Gastrocnemius medialis (tissue), 4 donors: ENCODE measurements at regions not wholly inside any gene's neighbourhood (a gene's known extent, or its start where the extent isn't known, plus 50 kb on each side); places are given as distances from the start of the nearest gene placed in this dataset.

Experiments used
- POLR2A ChIP-seq, 2 donors: fragments of 450-650 bp; IDR thresholded peaks; one replicate each; pipeline ENCODE4 v1.6.1; 2017; ENCODE audit warnings: antibody characterized with exemption in 2 of 2, mild to moderate bottlenecking in 2 of 2, moderate library complexity in 2 of 2
- TF ChIP-seq, protein P1 (sequence below), 5 experiments: fragments of 450-650 bp in 3 of 5; fragments of 200-600 bp in 2 of 5; sonication (generic) in 2 of 5; IDR thresholded peaks in 4 of 5; conservative IDR thresholded peaks in 1 of 5; 1 replicate in 4 of 5; 2 replicates in 1 of 5; pipeline ENCODE4 v1.5.1; 2016 to 2019; ENCODE audit warnings: antibody characterized with exemption in 5 of 5, mild to moderate bottlenecking in 3 of 5, moderate library complexity in 3 of 5

DNA sequence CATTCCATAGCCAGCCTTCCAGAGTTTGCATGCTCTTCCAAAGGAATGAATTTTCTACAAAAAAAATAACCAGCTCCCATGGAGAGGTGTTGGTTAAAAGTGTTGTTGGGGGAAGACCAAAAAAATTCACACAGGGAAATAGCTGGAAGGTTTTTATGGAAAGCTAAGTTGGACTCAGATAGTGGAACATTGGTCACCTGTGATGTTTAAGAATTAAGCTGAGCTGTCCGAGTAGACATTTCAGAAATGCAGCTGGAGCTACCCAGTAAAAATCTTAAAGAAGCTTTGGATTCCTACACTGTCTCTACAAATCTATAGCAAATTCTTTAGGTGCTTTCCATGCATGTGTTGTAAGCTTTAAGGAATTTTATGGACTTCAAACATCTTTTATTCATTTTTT lies 155.5 kb downstream of the THBS2 start:
- TF ChIP-seq, protein P1, sequence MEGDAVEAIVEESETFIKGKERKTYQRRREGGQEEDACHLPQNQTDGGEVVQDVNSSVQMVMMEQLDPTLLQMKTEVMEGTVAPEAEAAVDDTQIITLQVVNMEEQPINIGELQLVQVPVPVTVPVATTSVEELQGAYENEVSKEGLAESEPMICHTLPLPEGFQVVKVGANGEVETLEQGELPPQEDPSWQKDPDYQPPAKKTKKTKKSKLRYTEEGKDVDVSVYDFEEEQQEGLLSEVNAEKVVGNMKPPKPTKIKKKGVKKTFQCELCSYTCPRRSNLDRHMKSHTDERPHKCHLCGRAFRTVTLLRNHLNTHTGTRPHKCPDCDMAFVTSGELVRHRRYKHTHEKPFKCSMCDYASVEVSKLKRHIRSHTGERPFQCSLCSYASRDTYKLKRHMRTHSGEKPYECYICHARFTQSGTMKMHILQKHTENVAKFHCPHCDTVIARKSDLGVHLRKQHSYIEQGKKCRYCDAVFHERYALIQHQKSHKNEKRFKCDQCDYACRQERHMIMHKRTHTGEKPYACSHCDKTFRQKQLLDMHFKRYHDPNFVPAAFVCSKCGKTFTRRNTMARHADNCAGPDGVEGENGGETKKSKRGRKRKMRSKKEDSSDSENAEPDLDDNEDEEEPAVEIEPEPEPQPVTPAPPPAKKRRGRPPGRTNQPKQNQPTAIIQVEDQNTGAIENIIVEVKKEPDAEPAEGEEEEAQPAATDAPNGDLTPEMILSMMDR (IDR thresholded peaks at IDR 0.05 in 4 of 5, conservative IDR thresholded peaks at IDR 0.05 in 1 of 5) = no peak
- no peak for TF ChIP-seq POLR2A (IDR thresholded peaks at IDR 0.05)
